SW480 (cell line): ENCODE measurements at regions not wholly inside any gene's neighbourhood (a gene's known extent, or its start where the extent isn't known, plus 50 kb on each side); places are given as distances from the start of the nearest gene placed in this dataset.

ENCODE experiments used
- DNase-seq: peaks from one replicate; pipeline ENCODE4 v3.0.0-alpha.2; 2016; ENCODE audit warnings: low spot score

DNA sequence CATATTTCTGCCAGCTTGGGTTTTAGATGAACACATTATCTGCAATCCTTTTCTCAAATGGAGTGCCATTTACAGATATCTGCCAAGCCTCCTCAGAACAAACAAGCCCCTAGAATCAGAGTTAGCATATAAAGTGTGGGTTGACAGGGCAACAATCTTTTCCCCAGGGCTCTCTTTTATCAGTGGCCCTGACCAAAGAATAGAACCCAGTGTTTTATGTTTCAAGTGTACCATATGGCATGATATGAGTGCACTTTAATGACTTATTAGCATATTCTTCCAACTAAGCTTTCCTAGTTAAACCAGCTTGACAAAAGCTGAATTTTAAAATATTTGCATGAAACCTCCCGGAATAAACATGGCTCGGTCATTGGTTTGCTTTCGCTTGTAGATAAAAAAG is 57.3 kb downstream of the EVX1 start:
- DNase-seq: no peak

DNA sequence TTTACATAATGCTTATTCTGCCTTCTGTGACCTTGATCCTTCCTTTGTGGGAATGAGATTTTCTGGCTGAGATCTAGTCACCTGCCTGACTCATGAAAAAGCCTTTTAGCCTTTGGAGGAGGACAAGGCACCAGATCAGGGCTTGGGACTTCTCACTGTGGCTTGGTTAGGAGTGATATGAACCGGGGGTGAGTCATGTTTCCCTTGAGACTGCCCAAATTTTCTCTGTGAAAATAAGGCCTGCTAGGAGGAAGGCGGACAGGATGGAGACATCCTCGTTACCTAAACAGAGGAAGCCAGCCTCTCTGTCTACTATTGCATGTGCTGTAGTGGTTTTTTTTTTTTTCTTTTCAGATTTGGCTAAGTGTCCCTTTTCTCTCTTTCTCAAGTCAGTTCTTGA is 57.8 kb downstream of the EVX1 start:
- DNase-seq: no peak

DNA sequence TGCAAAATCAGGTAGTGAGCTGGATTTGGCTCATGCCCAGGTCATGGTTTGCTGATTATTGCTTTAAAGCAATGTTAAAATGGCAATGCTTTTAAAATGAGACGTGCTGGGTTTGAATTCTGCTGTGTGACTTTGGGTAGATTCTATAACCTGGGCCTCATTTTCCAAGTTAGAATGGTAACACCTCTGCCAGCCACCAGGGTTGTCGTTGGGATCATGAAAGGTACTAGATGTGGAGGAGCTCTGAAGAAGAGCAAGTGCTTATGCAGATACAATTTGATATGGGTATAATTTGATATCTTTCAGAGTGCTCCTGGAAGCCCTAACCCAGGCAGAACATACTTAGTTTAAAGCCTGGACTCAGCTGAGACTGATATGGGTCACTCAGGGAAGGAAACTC is 60.0 kb downstream of the EVX1 start:
- no peak for DNase-seq

DNA sequence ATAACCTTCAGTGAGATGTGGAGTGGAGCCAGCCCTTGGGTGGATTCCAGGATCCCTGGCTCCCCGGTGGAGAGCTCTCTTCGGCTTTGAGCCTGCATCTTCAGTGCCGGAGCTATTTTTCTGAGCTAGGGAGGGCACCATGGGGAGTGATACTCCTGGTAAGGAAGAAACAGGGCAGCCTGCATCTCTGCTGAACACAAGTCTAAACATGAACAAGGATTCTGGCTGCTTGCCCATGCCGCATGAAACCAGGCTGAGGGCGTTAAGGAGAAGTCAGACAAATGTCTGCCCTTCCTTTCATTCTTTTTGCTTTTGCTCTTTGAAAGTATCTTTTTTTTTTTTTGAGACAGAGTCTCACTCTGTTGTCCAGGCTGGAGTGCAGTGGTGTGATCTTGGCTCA is 60.4 kb downstream of the EVX1 start:
- DNase-seq: no peak

DNA sequence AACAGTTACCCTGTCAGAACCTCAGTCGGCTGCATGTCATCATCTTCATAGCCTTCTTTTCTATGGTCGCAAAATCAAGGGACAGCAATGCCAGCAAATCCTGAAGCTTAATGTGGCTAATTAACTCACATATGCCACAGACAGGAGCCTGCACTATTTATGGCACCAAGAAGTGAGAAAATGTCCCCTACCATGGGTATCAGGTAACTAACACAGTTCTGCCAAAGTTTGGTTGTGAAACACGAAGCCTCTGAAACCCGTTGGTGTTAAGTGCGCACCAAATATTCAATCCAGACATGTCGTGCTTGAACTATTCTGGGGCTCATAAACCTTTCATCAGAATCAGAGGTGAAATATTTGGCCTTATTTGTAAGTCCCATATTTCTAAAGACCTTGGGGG is 63.3 kb downstream of the EVX1 start:
- no peak for DNase-seq

DNA sequence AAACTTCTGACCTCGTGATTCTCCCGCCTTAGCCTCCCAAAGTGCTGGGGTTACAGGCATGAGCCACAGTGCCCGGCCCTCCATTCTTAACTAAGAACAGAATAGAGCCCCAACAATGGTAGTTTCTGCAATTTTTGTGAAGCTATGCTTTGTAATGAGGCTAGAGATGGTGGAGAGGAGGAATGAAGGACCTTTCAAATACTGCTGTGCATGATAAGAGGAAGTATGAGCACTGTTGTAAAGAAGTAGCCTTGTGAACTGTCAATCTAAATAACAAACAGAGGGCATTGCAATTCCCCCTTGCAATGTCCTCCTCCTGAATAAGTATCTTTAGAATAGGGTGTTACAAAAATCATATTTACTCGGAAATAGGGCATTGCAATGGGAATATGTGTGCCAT is 70.2 kb downstream of the EVX1 start:
- DNase-seq: no peak

DNA sequence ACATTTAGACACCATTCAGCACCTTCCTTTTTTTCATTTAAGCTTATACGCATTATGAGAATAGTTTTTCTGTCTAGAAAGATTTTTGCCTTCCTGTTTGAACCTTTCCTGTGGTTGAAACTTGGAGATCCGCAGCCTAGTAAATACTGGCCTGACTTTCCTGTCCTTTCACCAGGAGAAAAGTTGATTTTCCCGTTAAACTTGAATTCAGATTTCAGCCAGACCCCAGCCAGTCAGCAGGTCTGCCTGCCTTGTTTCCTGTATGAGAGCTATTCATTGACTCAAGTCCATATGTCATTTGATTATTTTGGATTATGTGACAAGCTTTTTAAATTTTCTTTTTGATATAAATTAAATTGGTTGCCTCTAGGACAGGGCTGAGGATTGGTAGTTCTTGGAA is 71.5 kb downstream of the EVX1 start:
- DNase-seq: no peak

DNA sequence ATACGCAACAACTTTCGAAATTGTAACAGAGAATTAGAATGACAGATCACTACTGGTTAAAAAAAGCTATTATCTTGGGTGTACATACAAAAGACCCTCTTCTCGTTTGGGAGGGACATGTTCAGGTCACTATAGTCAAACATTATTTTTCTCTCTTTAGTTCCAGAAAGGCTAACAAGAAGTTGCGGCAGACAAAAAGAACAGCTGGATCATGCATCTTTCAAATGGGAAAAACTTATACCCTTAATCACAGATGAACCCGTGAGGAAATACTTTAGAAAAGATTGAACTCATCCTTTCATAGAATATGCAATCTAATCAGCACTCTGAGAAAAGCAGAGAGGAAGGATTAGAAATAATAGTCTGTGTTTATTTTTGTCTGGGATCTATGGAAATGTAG is 72.5 kb downstream of the EVX1 start:
- DNase-seq: no peak

DNA sequence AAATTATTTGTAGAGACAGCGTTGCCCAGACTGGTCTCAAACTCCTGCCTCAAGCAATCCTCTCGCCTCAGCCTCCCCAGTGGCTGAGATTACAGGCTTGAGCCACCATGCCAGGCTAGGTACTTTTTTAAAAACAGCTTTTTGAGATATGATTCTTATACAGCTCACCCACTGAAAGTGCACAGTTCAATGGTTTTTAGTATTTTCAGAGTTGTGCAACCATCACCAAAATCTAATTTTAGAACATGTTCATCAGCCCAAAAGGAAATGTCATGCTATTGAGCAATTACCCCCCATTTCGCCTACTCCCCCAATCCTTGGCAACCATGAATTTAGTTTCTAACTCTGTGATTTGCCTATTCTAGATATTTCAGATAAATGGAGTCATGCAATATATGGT is 73.7 kb downstream of the EVX1 start:
- no peak for DNase-seq

DNA sequence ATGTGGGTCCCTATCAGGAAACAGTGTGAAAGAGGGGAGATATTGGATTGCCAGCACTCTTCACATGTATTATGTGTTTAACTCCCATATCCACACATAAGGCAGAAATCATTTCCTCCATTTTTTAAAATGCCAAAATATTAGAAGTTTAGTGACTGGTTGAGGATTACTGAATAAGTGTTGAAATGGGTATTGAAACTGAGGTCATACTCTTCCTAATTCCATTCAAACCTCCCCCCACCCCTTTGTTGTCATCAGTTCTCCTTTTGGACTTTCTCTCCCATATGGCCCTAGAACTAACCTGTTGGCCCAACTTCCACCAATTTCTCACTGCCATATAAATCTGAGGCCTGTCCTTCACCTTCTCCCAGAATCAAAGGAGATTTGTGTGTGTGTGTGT is 81.6 kb downstream of the EVX1 start:
- no peak for DNase-seq

DNA sequence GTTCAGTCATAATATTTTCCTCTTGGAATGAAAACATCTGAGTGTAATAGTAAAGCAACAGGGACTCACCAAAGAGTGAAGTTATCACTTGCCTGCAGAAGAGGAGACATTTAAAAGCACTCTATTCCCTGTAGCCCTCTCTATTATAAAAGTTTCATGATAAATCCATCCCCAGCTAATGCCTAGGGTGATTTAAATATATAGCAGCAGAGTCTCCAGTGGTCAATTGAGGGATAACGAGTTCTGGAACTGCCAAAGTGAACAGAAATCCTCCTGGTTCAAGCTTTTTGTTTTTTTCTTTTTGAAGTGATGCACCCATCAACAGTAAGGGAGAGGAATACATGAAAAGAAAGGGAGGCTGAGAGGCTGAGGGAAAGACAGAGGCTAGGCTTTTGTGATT is 87.3 kb downstream of the EVX1 start:
- DNase-seq: peak; percentile 36

DNA sequence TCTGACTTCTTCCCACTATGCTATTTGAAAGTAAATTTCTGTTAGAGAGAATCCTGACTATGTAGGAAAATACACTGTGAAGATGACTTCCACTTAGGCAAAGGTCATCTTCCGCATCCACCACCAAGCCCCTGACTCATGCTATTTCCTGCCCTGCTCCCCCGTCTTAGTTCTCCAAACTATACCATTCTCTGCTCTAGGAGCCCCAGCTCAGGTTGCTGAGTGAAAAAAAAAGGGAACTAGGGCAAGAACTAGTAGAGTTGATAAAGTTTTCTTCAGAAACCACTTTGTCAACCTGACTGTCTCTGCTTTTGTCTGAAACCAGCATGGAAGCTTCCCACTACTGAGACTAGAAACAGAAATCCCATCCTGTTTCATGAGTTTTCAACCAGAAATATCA is 96.9 kb downstream of the EVX1 start:
- DNase-seq: no peak

DNA sequence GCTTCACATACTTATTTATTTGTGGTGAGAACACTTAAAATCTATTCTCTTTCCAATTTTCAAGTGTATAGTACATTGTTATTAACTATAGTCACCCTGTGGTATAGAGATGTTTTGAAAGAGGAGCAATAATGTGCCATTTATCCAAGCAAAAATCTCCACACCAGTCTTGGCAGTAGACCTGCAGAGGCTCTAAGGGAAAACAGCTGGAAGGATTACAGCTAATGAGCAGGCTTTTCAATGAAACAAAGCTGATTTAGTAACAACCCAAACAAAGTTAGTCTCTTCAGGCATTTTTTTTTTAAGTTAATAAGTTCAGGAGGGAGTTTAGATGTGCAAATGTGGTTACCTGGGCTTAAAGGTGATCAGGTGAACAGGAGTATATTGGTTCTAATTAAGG is 101.9 kb downstream of the EVX1 start:
- DNase-seq: no peak

DNA sequence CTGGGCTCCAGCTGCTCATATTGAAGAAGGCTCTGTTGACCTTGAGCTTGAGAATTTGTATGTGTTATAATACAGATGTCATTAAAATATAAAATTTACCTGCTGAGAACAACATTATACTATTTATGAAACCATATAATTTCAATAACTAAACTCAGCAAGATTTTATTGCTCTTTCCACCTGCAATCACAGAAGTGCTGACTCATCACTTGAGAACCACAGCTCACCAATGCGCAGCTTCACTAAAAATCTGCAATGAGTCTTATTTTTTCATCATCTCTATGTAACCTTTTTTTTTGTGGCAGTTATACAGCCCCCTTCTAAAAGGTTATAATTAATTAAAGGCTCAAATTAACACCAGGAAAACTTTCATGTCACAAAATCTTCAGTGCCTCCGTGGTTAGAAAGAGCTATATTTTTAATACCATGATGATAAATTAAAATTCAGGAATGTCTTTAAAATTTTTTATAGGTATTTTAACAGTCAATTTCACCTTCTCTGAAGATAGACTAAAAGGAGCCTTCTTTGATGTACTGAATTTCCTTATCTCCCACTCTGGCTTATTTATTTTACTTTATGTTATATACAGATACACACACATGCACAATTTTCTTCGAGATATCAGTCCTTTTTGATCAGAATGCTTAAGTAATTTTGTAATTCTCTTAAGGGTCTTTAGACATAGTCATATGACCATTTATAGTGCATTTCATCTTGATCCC is 102.7 kb downstream of the EVX1 start:
- DNase-seq: no peak

DNA sequence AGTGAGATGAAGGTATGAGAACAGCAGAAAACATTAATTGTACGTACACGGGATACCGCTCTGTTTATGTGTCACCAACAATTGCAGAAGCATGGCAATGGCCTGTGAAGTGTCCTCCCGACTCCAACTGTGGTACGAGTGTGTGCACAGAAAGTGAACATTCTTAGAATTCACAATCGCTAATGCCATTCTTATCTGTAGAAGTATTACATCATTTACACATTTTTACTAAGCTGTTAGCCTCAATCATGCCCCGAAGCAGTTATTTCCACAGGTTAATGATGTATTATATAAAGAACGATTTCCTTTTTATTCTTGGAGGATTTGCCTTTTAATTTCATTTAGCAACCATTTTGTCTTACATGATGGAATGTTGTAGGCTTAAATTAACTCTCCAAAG is 103.4 kb downstream of the EVX1 start:
- DNase-seq: no peak

DNA sequence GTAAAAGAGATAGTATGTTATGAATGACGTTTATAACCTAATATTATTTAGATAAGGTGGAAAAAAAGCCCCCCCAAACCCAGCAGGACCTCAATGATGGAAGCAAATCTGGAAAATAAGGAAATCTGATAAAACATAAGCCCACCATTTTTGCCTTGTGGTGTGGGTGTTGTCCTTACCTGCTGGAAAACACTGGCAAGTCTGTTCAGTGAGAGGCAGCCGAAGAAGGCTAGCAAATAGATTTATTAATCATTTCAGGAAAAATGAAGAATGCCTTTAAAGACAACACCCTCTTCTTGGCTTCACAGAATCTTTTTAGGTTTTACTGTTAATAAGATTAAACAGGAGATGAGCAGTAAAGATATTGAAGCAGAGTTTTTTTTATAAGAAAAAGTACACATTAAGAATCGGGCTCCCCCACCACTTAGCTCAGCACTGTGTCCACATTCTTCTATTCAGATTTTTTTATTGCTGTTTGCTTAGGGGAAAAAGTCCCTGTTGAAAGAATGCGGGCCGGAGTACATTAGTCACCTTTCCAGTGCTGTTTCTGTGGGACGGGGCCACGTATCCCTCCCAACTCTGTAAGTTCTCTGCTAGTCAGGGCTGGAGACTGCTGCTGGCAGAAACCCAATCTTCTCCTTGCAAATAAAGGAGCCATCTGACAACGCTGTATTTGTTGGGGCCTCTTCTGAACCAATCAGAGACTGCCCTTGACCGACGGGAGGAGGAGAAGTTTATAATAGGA is 104.1 kb downstream of the EVX1 start:
- DNase-seq: peak; percentile 48

DNA sequence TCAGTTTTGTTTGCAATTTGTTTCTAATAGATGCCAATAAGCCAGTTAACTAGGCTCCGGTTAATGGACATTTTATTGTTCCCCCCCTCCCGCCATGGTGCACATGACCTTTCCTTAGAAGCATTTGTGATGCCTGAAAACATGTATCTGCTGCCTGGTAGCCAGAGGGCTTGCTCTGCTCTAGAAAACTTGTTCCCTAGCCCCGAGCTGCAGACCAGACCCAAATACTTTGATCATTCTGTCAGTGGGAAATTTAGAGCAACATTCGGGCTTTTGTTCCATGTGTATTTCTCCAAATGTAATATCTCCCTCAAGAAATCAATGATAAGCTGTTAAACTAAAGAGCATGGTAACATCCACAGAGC is 104.7 kb downstream of the EVX1 start:
- DNase-seq: no peak

DNA sequence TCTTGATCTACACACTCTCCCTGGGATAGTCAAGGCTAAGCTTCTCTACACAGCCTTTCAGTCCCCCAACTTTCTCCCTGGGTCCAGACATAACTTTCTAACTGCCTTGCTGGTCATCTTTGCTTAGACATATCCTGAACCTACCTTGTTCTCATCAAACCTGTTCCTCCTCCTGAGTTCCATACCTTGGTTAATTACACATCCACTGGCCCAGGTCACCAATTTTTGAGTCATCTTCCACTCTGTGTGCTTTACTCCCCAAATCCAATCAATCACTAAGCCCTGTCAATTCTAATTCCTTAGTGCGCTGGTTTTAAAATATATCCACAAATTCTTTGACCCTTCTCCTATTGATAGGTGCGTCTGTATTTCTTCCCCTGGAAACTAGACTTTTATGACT is 107.0 kb downstream of the EVX1 start:
- DNase-seq: no peak

DNA sequence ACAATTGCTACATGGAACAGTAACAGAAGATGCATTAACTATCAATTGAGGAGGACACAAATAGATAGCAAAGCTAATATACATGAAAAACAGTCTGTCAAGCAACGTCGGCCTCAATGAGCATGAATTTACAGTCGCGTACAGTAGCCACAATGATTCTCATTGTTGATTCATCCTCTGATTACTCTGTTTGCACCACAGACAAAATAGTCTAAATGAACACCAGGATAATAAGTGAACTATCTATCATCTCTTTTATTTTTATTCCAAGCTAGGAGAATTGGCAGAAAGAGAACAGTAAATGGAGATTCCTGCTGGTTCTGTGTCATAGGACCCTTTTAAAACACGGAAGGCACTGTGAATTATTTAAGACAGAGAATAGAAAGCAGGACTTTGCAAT is 108.5 kb downstream of the EVX1 start:
- no peak for DNase-seq

DNA sequence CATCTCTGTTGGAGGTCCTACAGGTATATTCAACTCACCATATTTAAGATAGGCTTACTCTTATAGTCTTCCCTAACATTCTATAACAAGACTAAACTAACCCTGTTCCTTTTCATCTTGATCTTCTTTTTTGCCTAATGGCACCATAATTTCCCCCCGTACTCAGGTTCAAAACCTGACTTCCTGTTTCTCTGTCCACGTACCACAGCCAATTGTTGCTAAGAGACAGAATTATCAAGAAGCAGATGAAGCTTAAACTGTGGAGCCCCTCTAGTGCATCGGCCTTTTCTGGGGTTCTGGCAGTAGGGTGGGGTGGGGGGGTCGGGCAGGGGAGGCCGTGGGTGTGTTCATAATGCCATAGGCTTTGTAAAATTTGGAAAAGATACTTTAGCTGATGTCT is 109.2 kb downstream of the EVX1 start:
- no peak for DNase-seq

DNA sequence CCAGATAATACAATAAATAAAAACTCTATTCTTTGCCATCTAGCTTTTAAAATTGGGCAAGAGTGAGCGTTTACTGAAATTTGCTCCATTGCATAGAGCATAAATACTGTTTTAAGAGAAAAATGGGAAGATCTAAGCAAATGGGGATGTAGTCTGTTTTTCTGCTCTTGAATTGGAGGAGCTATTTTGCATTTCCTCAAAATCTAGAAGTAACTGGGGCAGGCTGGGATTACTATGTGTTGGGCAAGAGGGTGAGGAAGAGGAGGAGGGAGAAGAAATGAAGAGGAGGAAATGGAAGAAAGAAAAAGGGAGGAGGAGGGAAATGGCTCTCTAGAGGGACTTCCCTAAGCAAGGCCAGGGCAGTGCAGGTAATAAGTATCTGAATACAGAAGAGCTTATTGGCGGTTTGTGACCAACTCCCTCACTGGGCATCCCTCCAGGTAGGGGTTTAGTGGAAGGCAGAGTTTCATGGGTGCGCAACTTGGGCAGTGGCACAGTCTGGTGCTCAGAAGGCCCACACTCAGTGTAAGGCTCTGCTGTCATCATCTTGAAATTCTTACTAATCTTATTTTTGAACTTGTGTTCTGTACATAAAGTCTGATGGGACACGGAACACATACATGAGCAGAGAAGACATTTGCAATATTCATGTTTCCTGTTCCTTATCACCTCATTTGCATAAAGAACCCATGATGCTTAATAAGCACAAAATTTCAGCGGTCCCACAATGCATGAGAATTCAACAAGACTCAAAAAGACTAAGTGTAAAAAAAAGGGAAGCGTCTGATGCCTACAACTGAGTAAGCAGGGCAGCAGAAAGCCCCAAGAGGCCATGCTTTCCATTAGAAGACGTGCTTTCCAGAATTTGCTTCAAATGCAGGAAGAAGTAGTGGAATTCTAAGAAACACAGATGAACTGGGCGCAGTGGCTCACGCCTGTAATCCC is 116.9 kb downstream of the EVX1 start:
- no peak for DNase-seq

DNA sequence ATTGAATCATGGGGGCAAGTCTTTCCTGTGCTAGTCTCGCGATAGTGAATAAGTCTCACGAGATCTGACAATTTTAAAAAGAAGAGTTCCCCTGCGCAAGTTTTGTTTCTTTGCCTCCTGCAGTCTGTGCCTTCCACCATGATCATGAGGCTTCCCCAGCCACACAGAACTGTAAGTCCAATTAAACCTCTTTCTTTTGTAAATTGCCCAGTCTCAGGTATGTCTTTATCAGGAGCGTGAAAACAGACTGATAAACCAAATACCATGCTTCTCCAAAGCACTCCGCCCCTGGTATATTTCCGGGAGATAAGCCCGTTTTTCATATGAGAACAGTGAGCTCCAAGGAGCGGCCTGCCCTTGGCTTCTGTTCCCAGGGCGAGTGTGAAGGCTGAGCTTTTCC is 118.9 kb downstream of the EVX1 start:
- DNase-seq: no peak

DNA sequence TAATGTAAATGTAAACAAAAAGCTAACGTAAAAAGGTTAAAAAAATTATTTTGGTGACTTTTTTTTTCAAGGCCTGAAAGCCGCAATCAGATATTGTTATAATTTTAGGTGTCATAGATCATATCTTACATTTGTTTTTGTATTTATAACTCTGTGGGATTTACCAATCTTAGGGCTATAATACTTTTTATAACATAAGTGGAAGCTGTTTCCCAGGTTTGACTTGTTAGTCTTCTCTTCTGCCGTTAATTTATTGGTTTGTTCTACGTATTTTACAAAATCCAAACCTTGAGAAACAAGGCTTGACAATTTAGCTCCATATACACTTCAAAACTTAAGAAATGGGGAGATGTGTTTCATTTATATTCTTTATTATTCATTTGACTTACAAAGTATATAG is 119.4 kb downstream of the EVX1 start:
- no peak for DNase-seq
